H1 (cell line): ENCODE measurements at regions not wholly inside any gene's neighbourhood (a gene's known extent, or its start where the extent isn't known, plus 50 kb on each side); places are given as distances from the start of the nearest gene placed in this dataset.
A peak's percentile ranks its signal among the peaks of the same experiment; 100 is the strongest.

Experiments used
- CTCF ChIA-PET: fragments of 300-600 bp; sonication (Branson Sonifier 250); formaldehyde crosslinking; loops from one replicate; lab custom pipeline; 2021; ENCODE audit not compliant: partially characterized antibody; lab: Charles Lee
- POLR2A ChIA-PET: fragments of 300-600 bp; sonication (Branson Sonifier 250); formaldehyde crosslinking; loops from one replicate; lab custom pipeline; 2021; ENCODE audit warnings: inconsistent platforms; ENCODE audit not compliant: partially characterized antibody; lab: Charles Lee
- DNase-seq, 2 experiments: peaks; one replicate each; pipeline versions ENCODE4 v3.0.0 to v3.0.0-alpha.2; 2010 to 2022; ENCODE audit warnings: low spot score in 2 of 2, low read depth in 1 of 2, mixed read lengths in 1 of 2
- FAIRE-seq: peaks from 2 replicates; lab custom pipeline; 2011; peaks lifted over from hg19 to GRCh38; lab: Jason Lieb, UNC
- H2AFZ ChIP-seq: 2 replicates; pipeline ENCODE4 v1.8.1; 2012; ENCODE audit warnings: low read length, inconsistent platforms
- H2AK5ac ChIP-seq: 2 replicates; pipeline ENCODE4 v1.6.1; 2013; ENCODE audit warnings: low read depth, low read length
- H2BK120ac ChIP-seq: replicated peaks from 2 replicates; pipeline ENCODE3; 2013; ENCODE audit warnings: low read depth, low read length, inconsistent platforms
- H2BK12ac ChIP-seq: 2 replicates; pipeline ENCODE4 v1.6.1; 2013; ENCODE audit warnings: low read depth, low read length
- H2BK15ac ChIP-seq: 2 replicates; pipeline ENCODE4 v1.6.1; 2013; ENCODE audit warnings: low read length
- H2BK20ac ChIP-seq: 2 replicates; pipeline ENCODE4 v1.6.1; 2013; ENCODE audit warnings: low read length
- H2BK5ac ChIP-seq: 2 replicates; pipeline ENCODE4 v1.6.1; 2013; ENCODE audit warnings: low read depth, low read length
- H3K14ac ChIP-seq: 2 replicates; pipeline ENCODE4 v1.6.1; 2013; ENCODE audit warnings: inconsistent platforms; ENCODE audit not compliant: insufficient read length
- H3K18ac ChIP-seq: 2 replicates; pipeline ENCODE4 v1.6.1; 2013; ENCODE audit warnings: low read length; ENCODE audit errors: extremely low read depth
- H3K23ac ChIP-seq: 2 replicates; pipeline ENCODE4 v1.6.1; 2013; ENCODE audit warnings: inconsistent platforms; ENCODE audit not compliant: insufficient read length
- H3K23me2 ChIP-seq: 2 replicates; pipeline ENCODE4 v1.6.1; 2013; ENCODE audit warnings: low read depth, low read length
- H3K27ac ChIP-seq: 2 replicates; pipeline ENCODE4 v1.6.1; 2011; ENCODE audit warnings: low read depth, low read length, inconsistent platforms
- H3K27me3 ChIP-seq, 4 experiments: replicated peaks in 1 of 4; 1 replicate in 1 of 4; 2 replicates in 3 of 4; pipeline versions ENCODE4 v1.6.1 to v1.8.1; 2011 to 2013; ENCODE audit warnings: low read length in 3 of 4, mild to moderate bottlenecking in 3 of 4, inconsistent platforms in 2 of 4, mixed read lengths in 2 of 4, moderate library complexity in 1 of 4; ENCODE audit not compliant: control insufficient read depth in 3 of 4, insufficient read depth in 3 of 4; ENCODE audit errors: extremely low read depth in 1 of 4
- H3K36me3 ChIP-seq, 4 experiments: 2 replicates each; pipeline versions ENCODE4 v1.6.1 to v1.8.1; 2011 to 2013; ENCODE audit warnings: mild to moderate bottlenecking in 4 of 4, low read length in 3 of 4, moderate library complexity in 2 of 4, control low read depth in 1 of 4, inconsistent platforms in 1 of 4; ENCODE audit not compliant: insufficient read depth in 4 of 4, control insufficient read depth in 2 of 4
- H3K4ac ChIP-seq: replicated peaks from 2 replicates; pipeline ENCODE3; 2013; ENCODE audit warnings: low read length, low read depth, mixed read lengths, inconsistent platforms; ENCODE audit not compliant: insufficient read length
- H3K4me1 ChIP-seq, 4 experiments: replicated peaks in 1 of 4; 1 replicate in 1 of 4; 2 replicates in 3 of 4; pipeline versions ENCODE4 v1.6.1 to v1.8.1; 2011 to 2013; ENCODE audit warnings: low read length in 3 of 4, inconsistent platforms in 2 of 4, mixed read lengths in 1 of 4; ENCODE audit not compliant: insufficient read depth in 4 of 4, control insufficient read depth in 3 of 4
- H3K4me2 ChIP-seq, 2 experiments: 2 replicates each; pipeline versions ENCODE4 v1.6.1 to v1.8.1; 2011 to 2013; ENCODE audit warnings: low read depth in 2 of 2, low read length in 2 of 2, control low read depth in 1 of 2, inconsistent platforms in 1 of 2, mild to moderate bottlenecking in 1 of 2; ENCODE audit not compliant: insufficient read depth in 1 of 2
- H3K4me3 ChIP-seq, 4 experiments: fragments of 200-600, 300-600 bp in 1 of 4; sonication (generic), shearing (Covaris generic), sonication (Bioruptor Twin) in 1 of 4; 2 replicates each; pipeline versions ENCODE4 v1.5.1 to v1.8.1; 2011 to 2016; ENCODE audit warnings: low read length in 4 of 4, low read depth in 3 of 4, control low read depth in 2 of 4, inconsistent platforms in 2 of 4, mild to moderate bottlenecking in 2 of 4, mixed read lengths in 1 of 4, moderate library complexity in 1 of 4; ENCODE audit not compliant: insufficient read depth in 2 of 4; ENCODE audit errors: extremely low read depth in 1 of 4
- H3K56ac ChIP-seq: replicated peaks from 2 replicates; pipeline ENCODE3; 2013; ENCODE audit warnings: low read depth, mild to moderate bottlenecking, mixed read lengths, low read length, inconsistent platforms; ENCODE audit not compliant: insufficient read length
- H3K79me1 ChIP-seq: 2 replicates; pipeline ENCODE4 v1.6.1; 2013; ENCODE audit warnings: low read depth, low read length, control low read depth
- H3K79me2 ChIP-seq, 2 experiments: 2 replicates each; pipeline versions ENCODE4 v1.6.1 to v1.8.1; 2012 to 2013; ENCODE audit warnings: low read length in 2 of 2, mild to moderate bottlenecking in 2 of 2, inconsistent platforms in 1 of 2; ENCODE audit not compliant: insufficient read depth in 2 of 2, control insufficient read depth in 1 of 2
- H3K9ac ChIP-seq, 4 experiments: replicated peaks in 1 of 4; 1 replicate in 1 of 4; 2 replicates in 3 of 4; pipeline versions ENCODE4 v1.6.1 to v1.8.1; 2011 to 2013; ENCODE audit warnings: low read depth in 3 of 4, low read length in 3 of 4, control low read depth in 2 of 4, mild to moderate bottlenecking in 2 of 4, moderate library complexity in 2 of 4, inconsistent platforms in 1 of 4; ENCODE audit errors: extremely low read depth in 1 of 4
- H3K9me3 ChIP-seq, 2 experiments: 2 replicates each; pipeline versions ENCODE4 v1.6.1 to v1.8.1; 2012 to 2013; ENCODE audit warnings: mild to moderate bottlenecking in 2 of 2, moderate library complexity in 2 of 2, control low read depth in 1 of 2, inconsistent platforms in 1 of 2, low read depth in 1 of 2, low read length in 1 of 2, mixed read lengths in 1 of 2; ENCODE audit not compliant: insufficient read depth in 2 of 2
- H4K20me1 ChIP-seq, 2 experiments: replicated peaks in 1 of 2; 2 replicates each; pipeline versions ENCODE3 to v1.8.1; 2011 to 2013; ENCODE audit warnings: inconsistent platforms in 2 of 2, low read length in 2 of 2, mild to moderate bottlenecking in 1 of 2; ENCODE audit not compliant: insufficient read depth in 2 of 2, control insufficient read depth in 1 of 2
- H4K5ac ChIP-seq: 2 replicates; pipeline ENCODE4 v1.6.1; 2013; ENCODE audit warnings: low read length, low read depth, mixed read lengths, inconsistent platforms; ENCODE audit not compliant: insufficient read length
- H4K8ac ChIP-seq: 2 replicates; pipeline ENCODE4 v1.8.0; 2013; ENCODE audit warnings: mild to moderate bottlenecking, moderate library complexity, low read length, inconsistent platforms; ENCODE audit not compliant: insufficient read depth; ENCODE audit errors: extremely low read depth
- H4K91ac ChIP-seq: replicated peaks from 2 replicates; pipeline ENCODE3; 2013; ENCODE audit warnings: low read length, mixed read lengths, inconsistent platforms; ENCODE audit not compliant: insufficient read length
- BRCA1 ChIP-seq: IDR thresholded peaks from 2 replicates; pipeline ENCODE4 v1.6.1; 2012; ENCODE audit warnings: low read depth, low read length, improper control_type of control experiment
- CHD1 ChIP-seq: IDR thresholded peaks from 2 replicates; pipeline ENCODE4 v1.6.1; 2012; ENCODE audit warnings: low read depth, low read length, improper control_type of control experiment
- HDAC6 ChIP-seq: IDR thresholded peaks from one replicate; pipeline ENCODE4 v1.7.1; 2012; ENCODE audit warnings: low read depth, mild to moderate bottlenecking, inconsistent platforms, low read length, moderate library complexity
- RNF2 ChIP-seq: fragments of 200-900, 300-1000 bp; sonication (generic); IDR thresholded peaks from 2 replicates; pipeline ENCODE4 v1.7.1; 2016; ENCODE audit warnings: borderline replicate concordance, low read depth, mild to moderate bottlenecking, antibody characterized with exemption, low read length; ENCODE audit not compliant: poor library complexity, severe bottlenecking; ENCODE audit errors: missing control alignments
- SP4 ChIP-seq: IDR thresholded peaks from 2 replicates; pipeline ENCODE4 v1.6.1; 2012; ENCODE audit warnings: low read length, inconsistent platforms
- TBP ChIP-seq: IDR thresholded peaks from 2 replicates; pipeline ENCODE4 v1.6.1; 2011; ENCODE audit warnings: low read depth, low read length, improper control_type of control experiment
- TEAD4 ChIP-seq: IDR thresholded peaks from 2 replicates; pipeline ENCODE4 v1.6.1; 2012; ENCODE audit warnings: low read depth, low read length, inconsistent platforms, mixed read lengths
- WGBS, 2 experiments: shearing (Covaris generic) in 1 of 2; methylation state at CpG; one replicate each; pipeline versions ENCODE4 v1.1.6 to v1.1.7; 2013 to 2015; ENCODE audit warnings: low lambda C conversion rate in 2 of 2, mixed read lengths in 2 of 2, inconsistent platforms in 1 of 2, low coverage in 1 of 2, missing lambda C conversion rate in 1 of 2; ENCODE audit not compliant: insufficient replicate concordance in 2 of 2, insufficient coverage in 1 of 2, insufficient read length in 1 of 2; ENCODE audit errors: extremely low coverage in 1 of 2, missing lambda C conversion rate in 1 of 2; 5-methylcytosine and 5-hydroxymethylcytosine counted together

DNA sequence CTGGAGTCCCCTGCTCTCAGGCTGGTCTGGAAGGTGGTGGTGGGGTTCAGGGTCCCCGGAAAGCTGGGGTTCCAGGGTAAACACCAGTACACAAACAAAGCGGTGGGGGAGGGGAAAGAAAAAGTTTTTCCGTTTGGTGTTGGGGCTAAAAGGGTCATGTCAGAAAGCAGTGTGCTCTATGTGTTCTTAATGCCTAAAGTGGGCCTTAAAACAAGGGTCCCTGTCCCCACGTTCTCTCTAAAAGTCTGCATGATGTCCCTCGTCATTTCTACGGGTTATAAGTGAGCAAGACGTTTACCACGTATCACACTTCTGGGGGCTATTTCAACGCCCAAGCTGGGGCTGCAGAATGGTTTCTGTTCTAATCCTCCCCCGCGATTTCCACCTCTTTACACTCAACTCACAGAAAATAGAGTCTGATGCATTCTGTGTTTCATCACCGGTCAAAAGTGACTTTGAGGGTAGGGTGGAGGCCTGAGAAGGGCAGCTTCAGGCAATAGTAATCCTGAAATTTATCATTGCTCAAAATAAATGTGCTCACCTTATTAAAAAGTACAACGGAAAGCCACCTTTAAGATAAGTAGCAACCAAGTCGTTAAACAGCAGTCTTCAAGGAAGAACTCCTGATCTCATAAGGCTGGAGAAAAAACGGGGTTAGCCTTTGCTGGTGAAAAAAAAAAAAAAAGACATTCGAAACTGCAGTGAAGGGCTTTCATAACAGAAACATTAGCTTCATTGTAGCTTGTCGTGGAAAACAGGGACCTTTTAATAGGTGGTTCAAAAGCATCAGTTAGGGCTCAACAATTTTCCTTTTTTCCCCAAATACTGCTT, 63.9 kb upstream of the PTGR2 start:
- H3K14ac ChIP-seq, result no peak overlapping the region
- H4K20me1 ChIP-seq, result peaks cover 6 to 11% of the 10 kb centered on the region in 2 experiments
- ChIA-PET CTCF (interaction anchor here (0.6 to 1.2 kb wide), 2 partner anchors 59 to 1407 kb away, joined by 3 to 4 read pairs; no protein-coding TSS in a partner anchor), POLR2A (interaction anchor here (0.7 to 4.9 kb wide), 4 partner anchors 13 to 74 kb away, joined by 3 to 42 read pairs (median 6); partner anchors contain the start of gene PNMA1)
- no peaks in the 10 kb centered on the region for H3K79me2 ChIP-seq
- no peak overlapping the region for H2AK5ac ChIP-seq
- H3K27me3 ChIP-seq, result peaks cover 20 to 66% (median 51%) of the 10 kb centered on the region in 4 experiments
- H3K4me3 ChIP-seq, result peak overlapping the region; percentile 42 to 75 (median 71)
- peaks cover 7 to 26% (median 14%) of the 10 kb centered on the region in 4 experiments; a peak in 6 of 7 replicates for H3K4me1 ChIP-seq
- H3K79me1 ChIP-seq, result no peaks in the 10 kb centered on the region
- H3K18ac ChIP-seq, result peak overlapping the region; percentile 41; the same call in 1 of the 2 replicates
- FAIRE-seq (no peak), DNase-seq (no peak)
- WGBS, 2 experiments, result 21% methylated on average over 17 of the region's 17 CpGs; no CpG with 5 or more reads in 1 of the 2 experiments
- H2BK5ac ChIP-seq, result no peak overlapping the region
- no peak overlapping the region for H3K4ac ChIP-seq
- H3K23ac ChIP-seq, result no peak overlapping the region
- H2BK120ac ChIP-seq, result no peak overlapping the region
- H3K36me3 ChIP-seq, result no peaks in the 10 kb centered on the region
- peak overlapping the region; percentile 70 for H2AFZ ChIP-seq
- H3K56ac ChIP-seq, result no peak overlapping the region
- H3K9ac ChIP-seq, result peak overlapping the region; percentile 43 to 84 (median 64)
- H4K8ac ChIP-seq, result peak overlapping the region; percentile 79
- H2BK20ac ChIP-seq, result no peak overlapping the region
- peaks cover 17% of the 10 kb centered on the region for H3K23me2 ChIP-seq
- no peak overlapping the region for H4K5ac ChIP-seq
- no peak overlapping the region for H3K27ac ChIP-seq
- no peak overlapping the region for H4K91ac ChIP-seq
- no peak overlapping the region for H2BK15ac ChIP-seq
- H3K9me3 ChIP-seq, result no peaks in the 10 kb centered on the region
- H3K4me2 ChIP-seq, result peak overlapping the region; percentile 92 to 97
- no peak overlapping the region for H2BK12ac ChIP-seq
- TF ChIP-seq SP4, result no peak
- no peak for TF ChIP-seq BRCA1
- TF ChIP-seq TEAD4, result no peak
- no peak for TF ChIP-seq RNF2
- no peak for TF ChIP-seq HDAC6
- no peak for TF ChIP-seq TBP
- no peak for TF ChIP-seq CHD1
